ENCODE measurements at regions not wholly inside any gene's neighbourhood (a gene's known extent, or its start where the extent isn't known, plus 50 kb on each side); places are given as distances from the start of the nearest gene placed in this dataset.

- H3K27ac ChIP-seq (ENCODE audit: low read length) = no peak overlapping the region
- H3K9me2 ChIP-seq (replicated peaks; ENCODE audit: insufficient read depth, low read length) = no peaks in the 10 kb centered on the region
- no peaks in the 10 kb centered on the region for H3K79me2 ChIP-seq (ENCODE audit: low read length)
- no peak overlapping the region for H3K4me2 ChIP-seq (ENCODE audit: low read depth, low read length)
- TF ChIP-seq EZH2 (optimal IDR thresholded peaks at IDR 0.05; ENCODE audit: low read depth, low read length) (no peak), EZH2phosphoT487 (IDR thresholded peaks at IDR 0.05; ENCODE audit: low read length) (no peak)
- TF ChIP-seq, protein P1, sequence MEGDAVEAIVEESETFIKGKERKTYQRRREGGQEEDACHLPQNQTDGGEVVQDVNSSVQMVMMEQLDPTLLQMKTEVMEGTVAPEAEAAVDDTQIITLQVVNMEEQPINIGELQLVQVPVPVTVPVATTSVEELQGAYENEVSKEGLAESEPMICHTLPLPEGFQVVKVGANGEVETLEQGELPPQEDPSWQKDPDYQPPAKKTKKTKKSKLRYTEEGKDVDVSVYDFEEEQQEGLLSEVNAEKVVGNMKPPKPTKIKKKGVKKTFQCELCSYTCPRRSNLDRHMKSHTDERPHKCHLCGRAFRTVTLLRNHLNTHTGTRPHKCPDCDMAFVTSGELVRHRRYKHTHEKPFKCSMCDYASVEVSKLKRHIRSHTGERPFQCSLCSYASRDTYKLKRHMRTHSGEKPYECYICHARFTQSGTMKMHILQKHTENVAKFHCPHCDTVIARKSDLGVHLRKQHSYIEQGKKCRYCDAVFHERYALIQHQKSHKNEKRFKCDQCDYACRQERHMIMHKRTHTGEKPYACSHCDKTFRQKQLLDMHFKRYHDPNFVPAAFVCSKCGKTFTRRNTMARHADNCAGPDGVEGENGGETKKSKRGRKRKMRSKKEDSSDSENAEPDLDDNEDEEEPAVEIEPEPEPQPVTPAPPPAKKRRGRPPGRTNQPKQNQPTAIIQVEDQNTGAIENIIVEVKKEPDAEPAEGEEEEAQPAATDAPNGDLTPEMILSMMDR (IDR thresholded peaks at IDR 0.05; ENCODE audit: low read length) = no peak
- H3K36me3 ChIP-seq (replicated peaks; ENCODE audit: insufficient read depth, low read length) = no peaks in the 10 kb centered on the region
- no peak overlapping the region for H3K9ac ChIP-seq (ENCODE audit: low read length)
- H3F3A ChIP-seq (ENCODE audit: insufficient read depth, low read length) = no peaks in the 10 kb centered on the region
- no peaks in the 10 kb centered on the region for H3K9me3 ChIP-seq (replicated peaks; ENCODE audit: insufficient read depth, low read length)
- H3K27me3 ChIP-seq (replicated peaks; ENCODE audit: insufficient read depth, low read length) = no peaks in the 10 kb centered on the region
- no peak for DNase-seq
- H3K4me1 ChIP-seq (ENCODE audit: low read length) = no peaks in the 10 kb centered on the region
- H2AFZ ChIP-seq (ENCODE audit: low read length) = no peak overlapping the region
- H3K4me3 ChIP-seq (ENCODE audit: low read length) = no peak overlapping the region
- H4K20me1 ChIP-seq (ENCODE audit: insufficient read depth, low read length) = no peaks in the 10 kb centered on the region
These were observed 178.8 kb upstream of the C9orf72 start for GRCh38 chr9:27752069-27752468.

GRCh38 chr9:27755846-27756245 is 182.6 kb upstream of the C9orf72 start:
- Histone ChIP-seq H3K36me3 (replicated peaks; ENCODE audit: insufficient read depth, low read length) (no peaks in the 10 kb centered on the region), H4K20me1 (ENCODE audit: insufficient read depth, low read length) (no peaks in the 10 kb centered on the region), H3F3A (ENCODE audit: insufficient read depth, low read length) (no peaks in the 10 kb centered on the region), H2AFZ (ENCODE audit: low read length) (no peak overlapping the region), H3K79me2 (ENCODE audit: low read length) (no peaks in the 10 kb centered on the region), H3K9me3 (replicated peaks; ENCODE audit: insufficient read depth, low read length) (no peaks in the 10 kb centered on the region), H3K27me3 (replicated peaks; ENCODE audit: insufficient read depth, low read length) (no peaks in the 10 kb centered on the region), H3K4me2 (ENCODE audit: low read depth, low read length) (no peak overlapping the region), H3K9ac (ENCODE audit: low read length) (no peak overlapping the region), H3K9me2 (replicated peaks; ENCODE audit: insufficient read depth, low read length) (no peaks in the 10 kb centered on the region), H3K4me1 (ENCODE audit: low read length) (no peaks in the 10 kb centered on the region), H3K4me3 (ENCODE audit: low read length) (no peak overlapping the region), H3K27ac (ENCODE audit: low read length) (no peak overlapping the region)
- TF ChIP-seq EZH2 (optimal IDR thresholded peaks at IDR 0.05; ENCODE audit: low read depth, low read length) = no peak
- TF ChIP-seq EZH2phosphoT487 (IDR thresholded peaks at IDR 0.05; ENCODE audit: low read length) = no peak
- TF ChIP-seq, protein P1 (IDR thresholded peaks at IDR 0.05; ENCODE audit: low read length) = no peak
- no peak for DNase-seq

DNA sequence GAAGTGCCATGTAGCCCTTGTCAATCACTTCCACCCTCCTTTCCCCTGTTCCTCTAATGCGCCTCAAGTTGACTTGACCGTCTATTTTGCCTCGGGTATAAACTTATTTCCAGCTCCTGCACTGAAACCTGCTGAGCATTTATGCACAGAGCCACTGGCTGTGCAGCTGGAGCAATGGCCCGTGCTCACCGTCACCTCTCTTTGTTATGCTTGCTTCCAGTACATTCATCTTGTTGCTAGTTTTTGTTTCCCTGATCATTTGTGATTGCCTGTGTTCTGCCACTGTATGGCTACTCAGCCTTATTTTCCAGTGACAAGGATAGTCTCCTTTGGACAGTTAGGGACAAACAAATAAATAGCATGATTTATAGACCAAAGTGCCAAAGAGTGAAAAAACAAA is 183.1 kb upstream of the C9orf72 start:
- H3K4me1 ChIP-seq (ENCODE audit: low read length) = no peaks in the 10 kb centered on the region
- H3K9ac ChIP-seq (ENCODE audit: low read length) = no peak overlapping the region
- H3K4me3 ChIP-seq (ENCODE audit: low read length) = no peak overlapping the region
- H4K20me1 ChIP-seq (ENCODE audit: insufficient read depth, low read length) = no peaks in the 10 kb centered on the region
- no peak for DNase-seq
- no peaks in the 10 kb centered on the region for H3K27me3 ChIP-seq (replicated peaks; ENCODE audit: insufficient read depth, low read length)
- H3K27ac ChIP-seq (ENCODE audit: low read length) = no peak overlapping the region
- H2AFZ ChIP-seq (ENCODE audit: low read length) = no peak overlapping the region
- TF ChIP-seq EZH2 (optimal IDR thresholded peaks at IDR 0.05; ENCODE audit: low read depth, low read length) (no peak), EZH2phosphoT487 (IDR thresholded peaks at IDR 0.05; ENCODE audit: low read length) (no peak)
- TF ChIP-seq, protein P1 (IDR thresholded peaks at IDR 0.05; ENCODE audit: low read length) = no peak
- no peaks in the 10 kb centered on the region for H3K79me2 ChIP-seq (ENCODE audit: low read length)
- H3K9me3 ChIP-seq (replicated peaks; ENCODE audit: insufficient read depth, low read length) = no peaks in the 10 kb centered on the region
- H3K9me2 ChIP-seq (replicated peaks; ENCODE audit: insufficient read depth, low read length) = no peaks in the 10 kb centered on the region
- no peaks in the 10 kb centered on the region for H3F3A ChIP-seq (ENCODE audit: insufficient read depth, low read length)
- no peaks in the 10 kb centered on the region for H3K36me3 ChIP-seq (replicated peaks; ENCODE audit: insufficient read depth, low read length)
- H3K4me2 ChIP-seq (ENCODE audit: low read depth, low read length) = no peak overlapping the region
